ENCODE measurements at regions not wholly inside any gene's neighbourhood (a gene's known extent, or its start where the extent isn't known, plus 50 kb on each side); places are given as distances from the start of the nearest gene placed in this dataset.

GRCh38 chr12:75583355-75583754 is 71.9 kb upstream of the KRR1 start:
- DNase-seq: no peak

GRCh38 chr12:75581515-75581914 is 70.1 kb upstream of the KRR1 start:
- no peak for DNase-seq

- no peak for DNase-seq
These were observed 68.1 kb upstream of the KRR1 start for GRCh38 chr12:75579552-75579951.

- DNase-seq: no peak
These were observed 67.1 kb upstream of the KRR1 start for GRCh38 chr12:75578546-75578945.

- DNase-seq: no peak
These were observed 66.4 kb upstream of the KRR1 start for GRCh38 chr12:75577812-75578211.

- DNase-seq: no peak
These were observed 60.3 kb upstream of the KRR1 start for GRCh38 chr12:75571656-75572205.

GRCh38 chr12:75571204-75571603 is 59.8 kb upstream of the KRR1 start:
- no peak for DNase-seq

- DNase-seq: no peak
These were observed 57.4 kb upstream of the KRR1 start for GRCh38 chr12:75568801-75569200.

- DNase-seq: no peak
These were observed 57.0 kb upstream of the KRR1 start for GRCh38 chr12:75568393-75568792.

- DNase-seq: no peak
These were observed 54.4 kb upstream of the KRR1 start for GRCh38 chr12:75565795-75566194.

- no peak for DNase-seq
These were observed 53.4 kb upstream of the KRR1 start for GRCh38 chr12:75564852-75565251.

GRCh38 chr12:75564398-75564797 is 53.0 kb upstream of the KRR1 start:
- DNase-seq: no peak

- DNase-seq: no peak
These were observed 51.9 kb upstream of the KRR1 start for GRCh38 chr12:75563351-75563750.

- DNase-seq: no peak
These were observed 50.5 kb upstream of the KRR1 start for GRCh38 chr12:75561921-75562320.
